ENCODE measurements at regions not wholly inside any gene's neighbourhood (a gene's known extent, or its start where the extent isn't known, plus 50 kb on each side); places are given as distances from the start of the nearest gene placed in this dataset.
A peak's percentile ranks its signal among the peaks of the same experiment; 100 is the strongest.

GRCh38 chr1:230515451-230516145, 89.5 kb upstream of the PGBD5 start:
- H3K4me3 ChIP-seq = no peak overlapping the region
- no peak overlapping the region for H3K9ac ChIP-seq
- TF ChIP-seq Cebpa-rat (IDR thresholded peaks at IDR 0.05) = no peak
- H3K36me3 ChIP-seq = no peaks in the 10 kb centered on the region; a peak in 1 of 22 replicates
- H3K4me1 ChIP-seq = peaks cover 17 to 43% (median 32%) of the 10 kb centered on the region in 10 experiments
- no peak overlapping the region for H3K27ac ChIP-seq
- H4K20me1 ChIP-seq = no peaks in the 10 kb centered on the region
- peak overlapping the region in 4 of 11 experiments; percentile 1 to 10 (median 6); a peak in 3 of 22 replicates for H3K4me2 ChIP-seq
- no peaks in the 10 kb centered on the region for H3K27me3 ChIP-seq
- H3K9me3 ChIP-seq (replicated peaks in 1 of 11) = peaks cover 15 to 53% (median 30%) of the 10 kb centered on the region in 11 experiments; a peak in 21 of 22 replicates

DNA sequence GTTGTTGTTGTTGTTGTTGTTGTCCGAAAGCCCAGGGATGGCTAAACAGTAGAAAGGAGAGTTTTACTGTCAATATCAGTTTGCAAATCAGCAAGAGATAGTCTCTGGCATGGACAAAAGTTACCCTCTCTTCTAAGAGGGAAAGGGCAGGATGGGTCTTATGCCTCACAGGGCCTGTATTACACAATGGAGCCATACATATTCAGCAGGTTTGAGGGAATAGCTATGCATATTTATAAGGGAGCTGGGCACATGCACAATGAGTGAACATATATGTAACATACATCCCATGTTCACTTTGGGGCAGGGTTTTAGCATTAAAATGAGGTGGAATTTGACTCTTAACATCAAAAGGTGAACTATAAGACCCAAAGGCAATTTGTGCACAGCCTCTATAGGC, 84.4 kb upstream of the PGBD5 start:
- Histone ChIP-seq H3K4me2 (peak overlapping the region; percentile 55 to 92 (median 75)), H3K9me3 (replicated peaks in 1 of 11) (peaks cover 33 to 81% (median 57%) of the 10 kb centered on the region in 11 experiments), H3K4me3 (peak overlapping the region in 3 of 10 experiments; percentile 17 to 31 (median 22); a peak in 3 of 20 replicates), H3K27me3 (no peaks in the 10 kb centered on the region), H4K20me1 (no peaks in the 10 kb centered on the region), H3K9ac (peak overlapping the region; percentile 59 to 83 (median 78); a peak in 20 of 22 replicates), H3K36me3 (no peaks in the 10 kb centered on the region; a peak in 3 of 22 replicates), H3K27ac (peak overlapping the region; percentile 87 to 98 (median 93)), H3K4me1 (peaks cover 37 to 52% (median 45%) of the 10 kb centered on the region in 10 experiments)
- TF ChIP-seq Cebpa-rat (IDR thresholded peaks at IDR 0.05) = no peak

GRCh38 chr1:230509281-230509977, 83.3 kb upstream of the PGBD5 start:
- peak overlapping the region; percentile 59 to 83 (median 78) for H3K9ac ChIP-seq
- peak in 4 of 11 experiments; percentile 42 to 70 (median 62); a peak in 8 of 22 replicates for TF ChIP-seq Cebpa-rat (IDR thresholded peaks at IDR 0.05)
- H3K4me2 ChIP-seq = peak overlapping the region; percentile 64 to 92 (median 76)
- H3K9me3 ChIP-seq (replicated peaks in 1 of 11) = peaks cover 33 to 85% (median 56%) of the 10 kb centered on the region in 11 experiments
- H3K4me3 ChIP-seq = peak overlapping the region in 8 of 10 experiments; percentile 14 to 52 (median 34); a peak in 13 of 20 replicates
- no peaks in the 10 kb centered on the region for H3K27me3 ChIP-seq
- H4K20me1 ChIP-seq = no peaks in the 10 kb centered on the region
- peak overlapping the region; percentile 87 to 98 (median 93) for H3K27ac ChIP-seq
- H3K36me3 ChIP-seq = no peaks in the 10 kb centered on the region; a peak in 3 of 22 replicates
- peaks cover 37 to 55% (median 50%) of the 10 kb centered on the region in 10 experiments for H3K4me1 ChIP-seq

DNA sequence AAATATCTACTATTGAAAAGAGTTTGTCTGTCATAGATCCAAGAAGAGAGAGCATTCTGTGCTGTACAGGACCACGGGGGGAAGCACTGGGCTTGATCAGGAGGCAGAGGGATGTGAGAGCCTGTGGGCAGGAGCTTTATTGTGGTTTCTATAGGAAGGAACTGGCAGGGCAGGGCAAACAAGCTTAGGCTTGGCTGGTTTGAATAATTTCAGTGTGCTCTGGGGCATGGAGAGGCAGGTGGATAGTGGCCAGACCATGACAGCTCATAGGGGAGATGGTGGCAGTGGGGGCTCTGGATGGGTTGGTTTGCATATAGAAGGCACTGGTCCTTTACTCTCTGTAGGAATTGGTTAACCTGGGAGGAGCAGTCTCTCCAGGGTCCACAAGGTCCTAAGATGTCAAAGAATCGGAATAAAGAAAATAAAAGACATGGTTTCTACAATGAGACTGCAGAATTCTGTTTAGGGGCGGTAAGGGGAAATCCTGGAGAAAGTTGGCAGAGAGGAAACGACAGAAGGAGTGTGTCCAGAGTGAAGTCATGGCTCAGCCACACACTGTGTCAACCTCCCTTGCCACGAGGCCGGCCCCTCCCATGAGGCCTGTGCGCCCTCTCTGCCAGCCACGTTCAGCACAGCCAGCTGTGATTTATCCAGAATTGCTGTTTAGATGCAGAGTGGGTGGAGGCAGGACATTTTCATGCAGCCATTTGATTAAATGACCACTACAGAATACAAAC, 81.7 kb upstream of the PGBD5 start:
- Histone ChIP-seq H3K4me2 (peak overlapping the region; percentile 40 to 87 (median 67)), H3K4me3 (peak overlapping the region in 9 of 10 experiments; percentile 11 to 52 (median 35); a peak in 13 of 20 replicates)
- TF ChIP-seq Cebpa-rat (IDR thresholded peaks at IDR 0.05) = no peak

GRCh38 chr1:230507236-230507635, 81.1 kb upstream of the PGBD5 start:
- Histone ChIP-seq H4K20me1 (no peaks in the 10 kb centered on the region), H3K27me3 (no peaks in the 10 kb centered on the region), H3K9me3 (replicated peaks in 1 of 11) (peaks cover 18 to 67% (median 42%) of the 10 kb centered on the region in 11 experiments), H3K9ac (peak overlapping the region in 4 of 11 experiments; percentile 17 to 63 (median 35); a peak in 3 of 22 replicates), H3K27ac (peak overlapping the region in 10 of 11 experiments; percentile 76 to 98 (median 94); a peak in 19 of 22 replicates), H3K4me3 (peak overlapping the region in 6 of 10 experiments; percentile 11 to 52 (median 36); a peak in 6 of 20 replicates), H3K4me1 (peaks cover 37 to 55% (median 49%) of the 10 kb centered on the region in 10 experiments), H3K36me3 (no peaks in the 10 kb centered on the region; a peak in 2 of 22 replicates), H3K4me2 (peak overlapping the region; percentile 40 to 87 (median 67))
- no peak for TF ChIP-seq Cebpa-rat (IDR thresholded peaks at IDR 0.05)

More for the DNA sequence above, 81.7 kb upstream of the PGBD5 start:
- Histone ChIP-seq H4K20me1 (no peaks in the 10 kb centered on the region), H3K27me3 (no peaks in the 10 kb centered on the region), H3K9ac (peak overlapping the region in 8 of 11 experiments; percentile 4 to 63 (median 46); a peak in 14 of 22 replicates), H3K9me3 (replicated peaks in 1 of 11) (peaks cover 18 to 69% (median 43%) of the 10 kb centered on the region in 11 experiments), H3K36me3 (no peaks in the 10 kb centered on the region; a peak in 2 of 22 replicates), H3K27ac (peak overlapping the region; percentile 69 to 98 (median 93); a peak in 21 of 22 replicates), H3K4me1 (peaks cover 37 to 55% (median 49%) of the 10 kb centered on the region in 10 experiments)

DNA sequence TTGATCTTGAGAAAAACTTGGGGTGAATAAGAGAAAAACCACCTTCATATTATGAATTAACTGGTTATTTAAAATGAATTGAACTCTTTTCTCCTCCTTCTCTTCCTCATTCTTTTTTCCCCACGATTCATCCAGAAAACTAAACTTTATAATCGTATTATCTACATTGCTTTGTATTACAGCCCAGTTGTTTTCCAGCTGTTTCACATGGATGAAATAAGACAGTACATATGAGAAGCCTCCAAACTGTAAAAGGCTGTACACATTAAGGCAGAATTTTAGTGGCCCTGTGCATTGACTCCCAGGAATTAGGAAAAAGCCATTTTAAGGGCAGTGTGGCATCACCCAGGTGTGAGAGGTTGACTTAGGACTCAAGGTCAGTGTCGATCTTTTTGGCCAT, 80.3 kb upstream of the PGBD5 start:
- H4K20me1 ChIP-seq = no peaks in the 10 kb centered on the region
- H3K4me3 ChIP-seq = no peak overlapping the region
- peaks cover 18 to 66% (median 42%) of the 10 kb centered on the region in 11 experiments for H3K9me3 ChIP-seq (replicated peaks in 1 of 11)
- H3K4me1 ChIP-seq = peaks cover 37 to 55% (median 49%) of the 10 kb centered on the region in 10 experiments
- 0 out of 22 replicates have a peak overlapping the region, but pooled peaks of 1 of the 11 experiments have one; percentile 63 for H3K9ac ChIP-seq
- peak overlapping the region in 8 of 11 experiments; percentile 89 to 98 (median 94); a peak in 13 of 22 replicates for H3K27ac ChIP-seq
- peak overlapping the region in 9 of 11 experiments; percentile 57 to 87 (median 71); a peak in 17 of 22 replicates for H3K4me2 ChIP-seq
- no peaks in the 10 kb centered on the region; a peak in 2 of 22 replicates for H3K36me3 ChIP-seq
- H3K27me3 ChIP-seq = no peaks in the 10 kb centered on the region
- no peak for TF ChIP-seq Cebpa-rat (IDR thresholded peaks at IDR 0.05)

- Histone ChIP-seq H4K20me1 (no peaks in the 10 kb centered on the region), H3K36me3 (no peaks in the 10 kb centered on the region; a peak in 2 of 22 replicates), H3K27ac (no peak overlapping the region), H3K4me2 (no peak overlapping the region), H3K27me3 (no peaks in the 10 kb centered on the region), H3K4me3 (no peak overlapping the region), H3K9me3 (replicated peaks in 1 of 11) (peaks cover 14 to 58% (median 28%) of the 10 kb centered on the region in 11 experiments), H3K9ac (no peak overlapping the region), H3K4me1 (peaks cover 25 to 40% (median 34%) of the 10 kb centered on the region in 10 experiments)
- TF ChIP-seq Cebpa-rat (IDR thresholded peaks at IDR 0.05) = no peak
These were observed 78.2 kb upstream of the PGBD5 start for GRCh38 chr1:230504310-230504709.

- peaks cover 8 to 52% (median 22%) of the 10 kb centered on the region in 11 experiments for H3K9me3 ChIP-seq (replicated peaks in 1 of 11)
- H3K9ac ChIP-seq = no peak overlapping the region
- H3K27me3 ChIP-seq = no peaks in the 10 kb centered on the region
- peaks cover 22 to 35% (median 28%) of the 10 kb centered on the region in 10 experiments for H3K4me1 ChIP-seq
- H4K20me1 ChIP-seq = no peaks in the 10 kb centered on the region
- TF ChIP-seq Cebpa-rat (IDR thresholded peaks at IDR 0.05) = no peak
- H3K4me3 ChIP-seq = no peak overlapping the region
- no peaks in the 10 kb centered on the region for H3K36me3 ChIP-seq
- no peak overlapping the region for H3K4me2 ChIP-seq
- no peak overlapping the region for H3K27ac ChIP-seq
These were observed 77.6 kb upstream of the PGBD5 start for GRCh38 chr1:230503726-230504125.

Data from BLaER1 treated with 17β-estradiol and CSF1 and Interleukin-3, amounts not matched to agents 10 nM and 100 nM (cell line).